OCI-LY3 (cell line): ENCODE measurements at regions not wholly inside any gene's neighbourhood (a gene's known extent, or its start where the extent isn't known, plus 50 kb on each side); places are given as distances from the start of the nearest gene placed in this dataset.

ENCODE experiments used
- CTCF ChIP-seq: fragments of 200-600, 300-600 bp; sonication (generic); IDR thresholded peaks from 2 replicates; pipeline ENCODE4 v1.5.1; 2014; ENCODE audit warnings: antibody characterized with exemption, low read length, low read depth
- EZH2phosphoT487 ChIP-seq: fragments of 200-600 bp; shearing (Covaris generic); IDR thresholded peaks from 2 replicates; pipeline ENCODE4 v1.6.1; 2018; ENCODE audit warnings: antibody characterized with exemption, mixed run types, low read depth

DNA sequence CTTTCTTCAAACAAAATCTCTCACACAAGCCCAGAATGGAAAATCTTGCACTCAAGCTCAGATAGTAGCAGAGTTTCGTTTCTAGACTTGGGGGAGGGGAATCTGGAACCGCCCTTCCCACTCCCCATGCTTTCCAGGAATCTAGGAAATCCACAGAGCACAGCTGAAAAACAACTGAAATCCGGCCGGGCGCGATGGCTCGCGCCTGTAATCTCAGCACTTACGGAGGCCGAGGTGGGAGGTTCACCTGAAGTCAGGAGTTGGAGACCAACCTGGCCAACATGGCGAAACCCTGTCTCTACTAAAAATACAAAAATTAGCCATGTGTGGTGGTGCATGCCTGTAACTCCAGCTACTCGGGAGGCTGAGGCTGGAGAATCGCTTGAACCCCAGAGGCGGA is 127.3 kb upstream of the SLC34A2 start:
- TF ChIP-seq CTCF, result no peak
- TF ChIP-seq EZH2phosphoT487, result no peak
